ENCODE measurements at regions not wholly inside any gene's neighbourhood (a gene's known extent, or its start where the extent isn't known, plus 50 kb on each side); places are given as distances from the start of the nearest gene placed in this dataset.
"Not testable (repeated sequence)": the region's sequence is repeated elsewhere in the genome, so short reads cannot be mapped to it uniquely, and the experiment has no call there.

GRCh38 chr14:19099939-19100338, 132.7 kb downstream of the POTEM start:
- not testable (repeated sequence) for H3K4me3 ChIP-seq (replicated peaks in 1 of 2; ENCODE audit: low read depth in 2 of 2, low read length in 2 of 2); DNase-seq (ENCODE audit: low read depth in 2 of 2)

- not testable (repeated sequence) for DNase-seq (ENCODE audit: low read depth in 2 of 2); H3K4me3 ChIP-seq (replicated peaks in 1 of 2; ENCODE audit: low read depth in 2 of 2, low read length in 2 of 2)
Observed at GRCh38 chr14:19105551-19105950, 138.3 kb downstream of the POTEM start.

- H3K4me3 ChIP-seq (replicated peaks in 1 of 2; ENCODE audit: low read depth in 2 of 2, low read length in 2 of 2); DNase-seq (ENCODE audit: low read depth in 2 of 2): not testable (repeated sequence)
Observed at GRCh38 chr14:19109887-19110286, 142.7 kb downstream of the POTEM start.

GRCh38 chr14:19120383-19120782, 153.1 kb downstream of the POTEM start:
- DNase-seq (ENCODE audit: low read depth in 2 of 2); H3K4me3 ChIP-seq (replicated peaks in 1 of 2; ENCODE audit: low read depth in 2 of 2, low read length in 2 of 2): not testable (repeated sequence)

- not testable (repeated sequence) for H3K4me3 ChIP-seq (replicated peaks in 1 of 2; ENCODE audit: low read depth in 2 of 2, low read length in 2 of 2); DNase-seq (ENCODE audit: low read depth in 2 of 2)
Observed at GRCh38 chr14:19126269-19127051, 159.2 kb downstream of the POTEM start.

GRCh38 chr14:19127664-19128435, 160.6 kb downstream of the POTEM start:
- not testable (repeated sequence) for DNase-seq (ENCODE audit: low read depth in 2 of 2); H3K4me3 ChIP-seq (replicated peaks in 1 of 2; ENCODE audit: low read depth in 2 of 2, low read length in 2 of 2)

GRCh38 chr14:19131553-19131952, 164.3 kb downstream of the POTEM start:
- DNase-seq (ENCODE audit: low read depth in 2 of 2); H3K4me3 ChIP-seq (replicated peaks in 1 of 2; ENCODE audit: low read depth in 2 of 2, low read length in 2 of 2): not testable (repeated sequence)

GRCh38 chr14:19132013-19132835, 165.0 kb downstream of the POTEM start:
- H3K4me3 ChIP-seq (replicated peaks in 1 of 2; ENCODE audit: low read depth in 2 of 2, low read length in 2 of 2); DNase-seq (ENCODE audit: low read depth in 2 of 2): not testable (repeated sequence)

- not testable (repeated sequence) for DNase-seq (ENCODE audit: low read depth in 2 of 2); H3K4me3 ChIP-seq (replicated peaks in 1 of 2; ENCODE audit: low read depth in 2 of 2, low read length in 2 of 2)
Observed at GRCh38 chr14:19132836-19133120, 165.5 kb downstream of the POTEM start.

- DNase-seq (ENCODE audit: low read depth in 2 of 2); H3K4me3 ChIP-seq (replicated peaks in 1 of 2; ENCODE audit: low read depth in 2 of 2, low read length in 2 of 2): not testable (repeated sequence)
Observed at GRCh38 chr14:19157106-19157709, 190.0 kb downstream of the POTEM start.

GRCh38 chr14:19158012-19158411, 190.8 kb downstream of the POTEM start:
- DNase-seq (ENCODE audit: low read depth in 2 of 2); H3K4me3 ChIP-seq (replicated peaks in 1 of 2; ENCODE audit: low read depth in 2 of 2, low read length in 2 of 2): not testable (repeated sequence)

GRCh38 chr14:19158588-19158987, 191.4 kb downstream of the POTEM start:
- not testable (repeated sequence) for DNase-seq (ENCODE audit: low read depth in 2 of 2); H3K4me3 ChIP-seq (replicated peaks in 1 of 2; ENCODE audit: low read depth in 2 of 2, low read length in 2 of 2)

- not testable (repeated sequence) for DNase-seq (ENCODE audit: low read depth in 2 of 2); H3K4me3 ChIP-seq (replicated peaks in 1 of 2; ENCODE audit: low read depth in 2 of 2, low read length in 2 of 2)
Observed at GRCh38 chr14:19159003-19159625, 191.9 kb downstream of the POTEM start.

GRCh38 chr14:19160379-19160778, 193.1 kb downstream of the POTEM start:
- not testable (repeated sequence) for H3K4me3 ChIP-seq (replicated peaks in 1 of 2; ENCODE audit: low read depth in 2 of 2, low read length in 2 of 2); DNase-seq (ENCODE audit: low read depth in 2 of 2)

- H3K4me3 ChIP-seq (replicated peaks in 1 of 2; ENCODE audit: low read depth in 2 of 2, low read length in 2 of 2); DNase-seq (ENCODE audit: low read depth in 2 of 2): not testable (repeated sequence)
Observed at GRCh38 chr14:19161251-19162033, 194.2 kb downstream of the POTEM start.

GRCh38 chr14:19162034-19162706, 194.9 kb downstream of the POTEM start:
- not testable (repeated sequence) for DNase-seq (ENCODE audit: low read depth in 2 of 2); H3K4me3 ChIP-seq (replicated peaks in 1 of 2; ENCODE audit: low read depth in 2 of 2, low read length in 2 of 2)
